LoVo (cell line): ENCODE measurements at regions not wholly inside any gene's neighbourhood (a gene's known extent, or its start where the extent isn't known, plus 50 kb on each side); places are given as distances from the start of the nearest gene placed in this dataset.

Experiments
- DNase-seq: peaks from one replicate; pipeline ENCODE4 v3.0.0-alpha.2; 2016; ENCODE audit warnings: low spot score

GRCh38 chr2:107383691-107384090 lies 443.0 kb upstream of the RGPD4 start:
- DNase-seq, result no peak

GRCh38 chr2:107384422-107384821 lies 442.3 kb upstream of the RGPD4 start:
- DNase-seq, result no peak

- DNase-seq, result no peak
Measured at GRCh38 chr2:107385921-107386320, 440.8 kb upstream of the RGPD4 start.

- DNase-seq, result no peak
Measured at GRCh38 chr2:107392241-107392704, 434.4 kb upstream of the RGPD4 start.

GRCh38 chr2:107393516-107393915 lies 433.2 kb upstream of the RGPD4 start:
- no peak for DNase-seq

- no peak for DNase-seq
Measured at GRCh38 chr2:107398683-107399082, 428.0 kb upstream of the RGPD4 start.

- no peak for DNase-seq
Measured at GRCh38 chr2:107402330-107402729, 424.4 kb upstream of the RGPD4 start.

GRCh38 chr2:107405261-107405660 lies 421.4 kb upstream of the RGPD4 start:
- DNase-seq, result no peak

- DNase-seq, result no peak
Measured at GRCh38 chr2:107407017-107407416, 419.7 kb upstream of the RGPD4 start.

GRCh38 chr2:107407974-107408373 lies 418.7 kb upstream of the RGPD4 start:
- no peak for DNase-seq

GRCh38 chr2:107411267-107411666 lies 415.4 kb upstream of the RGPD4 start:
- DNase-seq, result no peak

- DNase-seq, result no peak
Measured at GRCh38 chr2:107412209-107412904, 414.3 kb upstream of the RGPD4 start.

- no peak for DNase-seq
Measured at GRCh38 chr2:107412981-107413380, 413.7 kb upstream of the RGPD4 start.

GRCh38 chr2:107414376-107414775 lies 412.3 kb upstream of the RGPD4 start:
- DNase-seq, result no peak

- DNase-seq, result no peak
Measured at GRCh38 chr2:107418708-107419107, 408.0 kb upstream of the RGPD4 start.

- no peak for DNase-seq
Measured at GRCh38 chr2:107419191-107419590, 407.5 kb upstream of the RGPD4 start.

GRCh38 chr2:107428781-107429180 lies 397.9 kb upstream of the RGPD4 start:
- no peak for DNase-seq

GRCh38 chr2:107430006-107430405 lies 396.7 kb upstream of the RGPD4 start:
- DNase-seq, result no peak

GRCh38 chr2:107430596-107431266 lies 396.0 kb upstream of the RGPD4 start:
- DNase-seq, result no peak

GRCh38 chr2:107436281-107436680 lies 390.4 kb upstream of the RGPD4 start:
- DNase-seq, result no peak

GRCh38 chr2:107437265-107437664 lies 389.4 kb upstream of the RGPD4 start:
- DNase-seq, result no peak

- DNase-seq, result no peak
Measured at GRCh38 chr2:107437807-107438206, 388.9 kb upstream of the RGPD4 start.

- DNase-seq, result no peak
Measured at GRCh38 chr2:107448160-107448559, 378.5 kb upstream of the RGPD4 start.

GRCh38 chr2:107461301-107461700 lies 365.4 kb upstream of the RGPD4 start:
- no peak for DNase-seq
